ENCODE measurements at regions not wholly inside any gene's neighbourhood (a gene's known extent, or its start where the extent isn't known, plus 50 kb on each side); places are given as distances from the start of the nearest gene placed in this dataset.

DNA sequence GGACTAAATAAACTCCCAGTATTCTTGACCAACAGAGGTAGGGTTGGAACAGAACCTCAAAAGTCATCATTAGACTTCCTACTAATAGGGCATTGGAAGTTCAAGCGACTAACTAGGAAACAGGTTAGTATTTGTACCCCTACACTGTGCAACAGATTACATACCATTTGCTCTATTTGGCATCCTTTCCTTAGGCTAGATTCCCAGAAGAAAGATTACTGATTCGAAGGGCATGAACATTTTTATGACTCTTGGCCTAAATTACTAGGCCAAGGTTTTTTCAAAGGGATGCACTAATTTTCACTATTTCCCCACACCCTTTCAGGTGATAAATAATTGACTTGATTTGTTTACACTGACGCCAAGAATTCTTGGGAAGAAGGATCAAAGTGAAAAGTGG is 104.8 kb upstream of the CYP1B1 start:
- peaks cover 23% of the 10 kb centered on the region for H3K4me1 ChIP-seq (ENCODE audit: control insufficient read depth, extremely low read depth, insufficient read depth, low read length)

DNA sequence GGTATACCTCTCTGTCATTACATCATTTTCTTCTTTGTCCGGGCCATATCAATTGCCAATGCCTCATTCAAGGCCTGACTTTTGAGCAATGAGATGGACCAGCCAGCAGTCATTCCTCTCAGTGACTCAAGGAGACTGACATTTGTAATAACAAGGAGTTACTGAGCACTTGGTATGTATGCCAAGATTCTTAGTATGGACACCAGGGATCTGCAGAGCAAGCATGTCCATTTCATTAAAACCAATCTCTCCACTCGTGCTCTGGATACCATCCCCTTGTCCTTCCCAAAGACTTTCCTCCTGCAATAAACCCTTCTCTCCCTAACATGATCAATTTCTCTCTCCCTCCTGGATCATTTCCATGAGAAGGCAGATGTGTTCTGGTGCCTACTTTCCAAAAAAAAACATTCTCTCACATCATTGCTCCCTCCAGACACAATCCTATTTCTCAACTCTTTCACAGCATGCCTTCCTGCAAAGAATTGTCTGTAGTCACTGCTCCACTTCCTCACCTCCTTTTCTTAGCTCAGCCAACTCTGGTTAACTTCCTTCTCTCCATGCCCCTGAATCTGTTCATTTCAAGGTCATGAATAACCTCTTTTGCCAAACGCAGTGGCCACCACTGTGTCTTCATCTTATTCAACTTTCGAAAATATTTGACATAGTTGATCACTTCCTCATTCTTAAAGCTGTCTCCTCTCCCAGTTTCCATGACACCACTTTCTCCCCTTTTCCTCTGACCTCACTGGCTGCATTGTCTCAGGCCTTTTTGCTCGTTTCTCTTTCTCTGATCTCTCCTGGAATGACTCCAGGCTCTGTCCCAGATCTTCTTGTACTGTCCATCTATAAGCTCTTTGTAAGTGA is 102.8 kb upstream of the CYP1B1 start:
- Histone ChIP-seq H3K4me1 (ENCODE audit: control insufficient read depth, extremely low read depth, insufficient read depth, low read length) (peaks cover 24% of the 10 kb centered on the region), H3K9ac (ENCODE audit: insufficient read depth, low read length) (no peak overlapping the region), H2AFZ (ENCODE audit: low read length) (no peak overlapping the region), H3K4me3 (replicated peaks in 1 of 4; ENCODE audit: control extremely low read depth in 1 of 4, insufficient read depth in 1 of 4, low read depth in 3 of 4, low read length in 4 of 4) (no peak overlapping the region), H4K20me1 (ENCODE audit: control insufficient read depth, extremely low read depth, insufficient read depth, low read length) (no peaks in the 10 kb centered on the region), H3K27ac (ENCODE audit: insufficient read depth, low read length) (peak overlapping the region; percentile 67), H3K9me3 (ENCODE audit: control insufficient read depth, insufficient read depth, low read depth, low read length) (no peaks in the 10 kb centered on the region), H3K4me2 (ENCODE audit: extremely low read depth, insufficient read depth, low read length) (no peak overlapping the region), H3K79me2 (ENCODE audit: control insufficient read depth, insufficient read depth, low read length) (no peaks in the 10 kb centered on the region), H3K36me3 (ENCODE audit: control insufficient read depth, insufficient read depth, low read length) (no peaks in the 10 kb centered on the region), H3K27me3 (ENCODE audit: control insufficient read depth, insufficient read depth, low read length) (no peaks in the 10 kb centered on the region)
- peak; percentile 80 to 91 for DNase-seq (ENCODE audit: low read depth in 2 of 2)
- TF ChIP-seq EZH2 (IDR thresholded peaks at IDR 0.05; ENCODE audit: low read length, missing control alignments) = no peak
- TF ChIP-seq, protein P1, sequence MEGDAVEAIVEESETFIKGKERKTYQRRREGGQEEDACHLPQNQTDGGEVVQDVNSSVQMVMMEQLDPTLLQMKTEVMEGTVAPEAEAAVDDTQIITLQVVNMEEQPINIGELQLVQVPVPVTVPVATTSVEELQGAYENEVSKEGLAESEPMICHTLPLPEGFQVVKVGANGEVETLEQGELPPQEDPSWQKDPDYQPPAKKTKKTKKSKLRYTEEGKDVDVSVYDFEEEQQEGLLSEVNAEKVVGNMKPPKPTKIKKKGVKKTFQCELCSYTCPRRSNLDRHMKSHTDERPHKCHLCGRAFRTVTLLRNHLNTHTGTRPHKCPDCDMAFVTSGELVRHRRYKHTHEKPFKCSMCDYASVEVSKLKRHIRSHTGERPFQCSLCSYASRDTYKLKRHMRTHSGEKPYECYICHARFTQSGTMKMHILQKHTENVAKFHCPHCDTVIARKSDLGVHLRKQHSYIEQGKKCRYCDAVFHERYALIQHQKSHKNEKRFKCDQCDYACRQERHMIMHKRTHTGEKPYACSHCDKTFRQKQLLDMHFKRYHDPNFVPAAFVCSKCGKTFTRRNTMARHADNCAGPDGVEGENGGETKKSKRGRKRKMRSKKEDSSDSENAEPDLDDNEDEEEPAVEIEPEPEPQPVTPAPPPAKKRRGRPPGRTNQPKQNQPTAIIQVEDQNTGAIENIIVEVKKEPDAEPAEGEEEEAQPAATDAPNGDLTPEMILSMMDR (conservative IDR thresholded peaks at IDR 0.05 in 1 of 2, IDR thresholded peaks at IDR 0.05 in 1 of 2; ENCODE audit: low read depth in 1 of 2, low read length in 2 of 2) = no peak

More for the DNA sequence above, 104.8 kb upstream of the CYP1B1 start:
- no peaks in the 10 kb centered on the region for H3K27me3 ChIP-seq (ENCODE audit: control insufficient read depth, insufficient read depth, low read length)
- DNase-seq (ENCODE audit: low read depth in 2 of 2) = peak in 1 of 2 donors; percentile 39
- no peak overlapping the region for H3K4me3 ChIP-seq (replicated peaks in 1 of 4; ENCODE audit: control extremely low read depth in 1 of 4, insufficient read depth in 1 of 4, low read depth in 3 of 4, low read length in 4 of 4)
- no peak overlapping the region for H3K27ac ChIP-seq (ENCODE audit: insufficient read depth, low read length)
- no peaks in the 10 kb centered on the region for H3K9me3 ChIP-seq (ENCODE audit: control insufficient read depth, insufficient read depth, low read depth, low read length)
- no peaks in the 10 kb centered on the region for H3K36me3 ChIP-seq (ENCODE audit: control insufficient read depth, insufficient read depth, low read length)
- H3K4me2 ChIP-seq (ENCODE audit: extremely low read depth, insufficient read depth, low read length) = no peak overlapping the region
- no peak overlapping the region for H2AFZ ChIP-seq (ENCODE audit: low read length)
- no peak for TF ChIP-seq EZH2 (IDR thresholded peaks at IDR 0.05; ENCODE audit: low read length, missing control alignments)
- TF ChIP-seq, protein P1 (conservative IDR thresholded peaks at IDR 0.05 in 1 of 2, IDR thresholded peaks at IDR 0.05 in 1 of 2; ENCODE audit: low read depth in 1 of 2, low read length in 2 of 2) = no peak
- H3K9ac ChIP-seq (ENCODE audit: insufficient read depth, low read length) = no peak overlapping the region
- H3K79me2 ChIP-seq (ENCODE audit: control insufficient read depth, insufficient read depth, low read length) = no peaks in the 10 kb centered on the region
- H4K20me1 ChIP-seq (ENCODE audit: control insufficient read depth, extremely low read depth, insufficient read depth, low read length) = no peaks in the 10 kb centered on the region

DNA sequence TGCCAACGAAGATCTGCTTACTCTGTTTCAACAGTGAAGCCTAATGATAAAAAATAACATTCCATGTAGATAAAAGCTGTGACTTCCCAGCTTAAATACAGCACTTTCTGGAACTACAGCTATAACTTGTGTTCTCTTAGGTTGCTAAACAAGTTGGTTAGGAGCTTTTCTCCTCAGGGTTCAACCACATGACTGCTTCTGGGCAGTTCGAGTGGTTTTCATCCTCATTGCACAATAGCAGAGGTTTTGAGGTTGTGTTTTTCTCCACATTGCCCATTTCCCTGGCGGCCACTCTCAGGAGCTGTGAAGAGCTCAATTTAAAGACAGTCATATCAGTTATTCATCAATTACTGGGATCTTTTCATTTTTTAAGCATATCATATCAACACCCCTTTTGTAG is 102.2 kb upstream of the CYP1B1 start:
- peak; percentile 84 to 88 for DNase-seq (ENCODE audit: low read depth in 2 of 2)
- Histone ChIP-seq H3K9me3 (ENCODE audit: control insufficient read depth, insufficient read depth, low read depth, low read length) (no peaks in the 10 kb centered on the region), H3K79me2 (ENCODE audit: control insufficient read depth, insufficient read depth, low read length) (no peaks in the 10 kb centered on the region), H3K27ac (ENCODE audit: insufficient read depth, low read length) (peak overlapping the region; percentile 67), H3K4me1 (ENCODE audit: control insufficient read depth, extremely low read depth, insufficient read depth, low read length) (peaks cover 24% of the 10 kb centered on the region), H3K36me3 (ENCODE audit: control insufficient read depth, insufficient read depth, low read length) (no peaks in the 10 kb centered on the region), H3K4me3 (replicated peaks in 1 of 4; ENCODE audit: control extremely low read depth in 1 of 4, insufficient read depth in 1 of 4, low read depth in 3 of 4, low read length in 4 of 4) (no peak overlapping the region), H4K20me1 (ENCODE audit: control insufficient read depth, extremely low read depth, insufficient read depth, low read length) (no peaks in the 10 kb centered on the region), H3K27me3 (ENCODE audit: control insufficient read depth, insufficient read depth, low read length) (no peaks in the 10 kb centered on the region), H3K9ac (ENCODE audit: insufficient read depth, low read length) (no peak overlapping the region), H3K4me2 (ENCODE audit: extremely low read depth, insufficient read depth, low read length) (no peak overlapping the region), H2AFZ (ENCODE audit: low read length) (no peak overlapping the region)
- TF ChIP-seq, protein P1 (conservative IDR thresholded peaks at IDR 0.05 in 1 of 2, IDR thresholded peaks at IDR 0.05 in 1 of 2; ENCODE audit: low read depth in 1 of 2, low read length in 2 of 2) = no peak
- no peak for TF ChIP-seq EZH2 (IDR thresholded peaks at IDR 0.05; ENCODE audit: low read length, missing control alignments)
